ENCODE measurements at regions not wholly inside any gene's neighbourhood (a gene's known extent, or its start where the extent isn't known, plus 50 kb on each side); places are given as distances from the start of the nearest gene placed in this dataset.

DNA sequence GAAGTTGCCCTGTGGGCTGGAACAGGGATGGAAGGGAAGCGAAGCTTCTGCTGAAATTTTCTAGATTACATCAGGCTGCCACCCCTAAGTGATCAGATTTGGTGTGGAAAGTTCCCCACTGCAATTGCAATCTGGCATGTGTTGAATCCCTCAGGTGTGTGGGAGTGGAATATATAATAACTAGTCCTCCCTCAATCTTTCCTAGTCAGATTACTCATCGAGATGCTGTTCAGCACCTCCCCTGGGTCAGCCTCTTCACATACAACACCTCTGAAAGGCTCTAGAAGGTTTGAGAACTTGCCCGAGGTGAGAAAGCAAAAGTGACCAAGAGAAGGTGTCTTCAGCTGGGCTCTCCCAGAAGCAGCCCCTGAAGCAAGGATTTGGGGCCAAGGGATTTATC, 336.8 kb downstream of the BCOR start:
- Histone ChIP-seq H3K9me3 (ENCODE audit: control insufficient read depth, insufficient read depth, low read length) (no peaks in the 10 kb centered on the region), H3K27ac (ENCODE audit: low read depth, low read length) (no peak overlapping the region), H3K4me1 (ENCODE audit: control insufficient read depth, low read length) (no peaks in the 10 kb centered on the region), H3F3A (ENCODE audit: control insufficient read depth, insufficient read depth) (no peaks in the 10 kb centered on the region), H3K79me2 (ENCODE audit: control insufficient read depth, low read length) (no peaks in the 10 kb centered on the region), H3K4me3 (ENCODE audit: low read length) (no peak overlapping the region), H3K4me2 (ENCODE audit: low read length) (no peak overlapping the region), H4K20me1 (ENCODE audit: control insufficient read depth, insufficient read depth, low read depth, low read length) (no peaks in the 10 kb centered on the region), H3K27me3 (ENCODE audit: control insufficient read depth, low read length) (no peaks in the 10 kb centered on the region), H3K9me2 (replicated peaks; ENCODE audit: control insufficient read depth, low read length) (no peaks in the 10 kb centered on the region), H3K36me3 (ENCODE audit: control insufficient read depth, low read length) (no peaks in the 10 kb centered on the region)
- no peak for TF ChIP-seq EZH2phosphoT487 (IDR thresholded peaks at IDR 0.05; ENCODE audit: borderline replicate concordance, low read length)
- TF ChIP-seq, protein P1, sequence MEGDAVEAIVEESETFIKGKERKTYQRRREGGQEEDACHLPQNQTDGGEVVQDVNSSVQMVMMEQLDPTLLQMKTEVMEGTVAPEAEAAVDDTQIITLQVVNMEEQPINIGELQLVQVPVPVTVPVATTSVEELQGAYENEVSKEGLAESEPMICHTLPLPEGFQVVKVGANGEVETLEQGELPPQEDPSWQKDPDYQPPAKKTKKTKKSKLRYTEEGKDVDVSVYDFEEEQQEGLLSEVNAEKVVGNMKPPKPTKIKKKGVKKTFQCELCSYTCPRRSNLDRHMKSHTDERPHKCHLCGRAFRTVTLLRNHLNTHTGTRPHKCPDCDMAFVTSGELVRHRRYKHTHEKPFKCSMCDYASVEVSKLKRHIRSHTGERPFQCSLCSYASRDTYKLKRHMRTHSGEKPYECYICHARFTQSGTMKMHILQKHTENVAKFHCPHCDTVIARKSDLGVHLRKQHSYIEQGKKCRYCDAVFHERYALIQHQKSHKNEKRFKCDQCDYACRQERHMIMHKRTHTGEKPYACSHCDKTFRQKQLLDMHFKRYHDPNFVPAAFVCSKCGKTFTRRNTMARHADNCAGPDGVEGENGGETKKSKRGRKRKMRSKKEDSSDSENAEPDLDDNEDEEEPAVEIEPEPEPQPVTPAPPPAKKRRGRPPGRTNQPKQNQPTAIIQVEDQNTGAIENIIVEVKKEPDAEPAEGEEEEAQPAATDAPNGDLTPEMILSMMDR (IDR thresholded peaks at IDR 0.05; ENCODE audit: low read depth, low read length, poor library complexity, severe bottlenecking) = no peak

DNA sequence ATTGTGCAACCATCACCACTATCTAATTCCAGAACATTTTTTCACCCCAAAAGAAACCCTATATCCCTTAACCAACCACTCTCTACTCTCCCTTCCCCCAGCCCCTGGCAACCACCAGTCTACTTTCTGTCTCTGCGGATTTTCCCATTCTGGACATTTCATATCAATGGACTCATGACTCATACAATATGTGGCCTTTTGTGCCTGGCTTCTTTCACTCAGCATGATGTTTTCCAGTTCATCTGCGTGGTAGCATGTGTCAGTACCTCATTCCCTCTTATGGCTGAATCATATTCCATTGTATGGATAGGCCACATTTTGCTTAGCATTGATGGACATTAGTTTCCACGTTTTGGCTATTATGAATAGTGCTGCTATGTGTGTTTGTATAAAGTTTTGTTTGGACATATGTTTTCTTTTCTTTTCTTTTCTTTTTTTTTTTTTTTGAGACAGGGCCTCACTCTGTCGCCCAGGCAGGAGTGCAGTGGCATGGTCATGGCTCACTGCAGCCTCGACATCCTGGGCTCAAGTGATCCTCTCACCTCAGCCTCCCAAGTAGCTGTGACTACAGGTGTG, 335.4 kb downstream of the BCOR start:
- Histone ChIP-seq H3K27ac (ENCODE audit: low read depth, low read length) (no peak overlapping the region), H3K4me1 (ENCODE audit: control insufficient read depth, low read length) (no peaks in the 10 kb centered on the region), H3K79me2 (ENCODE audit: control insufficient read depth, low read length) (no peaks in the 10 kb centered on the region), H4K20me1 (ENCODE audit: control insufficient read depth, insufficient read depth, low read depth, low read length) (no peaks in the 10 kb centered on the region), H3K9me3 (ENCODE audit: control insufficient read depth, insufficient read depth, low read length) (no peaks in the 10 kb centered on the region), H3K9me2 (replicated peaks; ENCODE audit: control insufficient read depth, low read length) (no peaks in the 10 kb centered on the region), H3K4me2 (ENCODE audit: low read length) (no peak overlapping the region), H3K27me3 (ENCODE audit: control insufficient read depth, low read length) (no peaks in the 10 kb centered on the region), H3K36me3 (ENCODE audit: control insufficient read depth, low read length) (no peaks in the 10 kb centered on the region), H3K4me3 (ENCODE audit: low read length) (no peak overlapping the region), H3F3A (ENCODE audit: control insufficient read depth, insufficient read depth) (no peaks in the 10 kb centered on the region)
- TF ChIP-seq EZH2phosphoT487 (IDR thresholded peaks at IDR 0.05; ENCODE audit: borderline replicate concordance, low read length) = no peak
- TF ChIP-seq, protein P1 (IDR thresholded peaks at IDR 0.05; ENCODE audit: low read depth, low read length, poor library complexity, severe bottlenecking) = no peak

DNA sequence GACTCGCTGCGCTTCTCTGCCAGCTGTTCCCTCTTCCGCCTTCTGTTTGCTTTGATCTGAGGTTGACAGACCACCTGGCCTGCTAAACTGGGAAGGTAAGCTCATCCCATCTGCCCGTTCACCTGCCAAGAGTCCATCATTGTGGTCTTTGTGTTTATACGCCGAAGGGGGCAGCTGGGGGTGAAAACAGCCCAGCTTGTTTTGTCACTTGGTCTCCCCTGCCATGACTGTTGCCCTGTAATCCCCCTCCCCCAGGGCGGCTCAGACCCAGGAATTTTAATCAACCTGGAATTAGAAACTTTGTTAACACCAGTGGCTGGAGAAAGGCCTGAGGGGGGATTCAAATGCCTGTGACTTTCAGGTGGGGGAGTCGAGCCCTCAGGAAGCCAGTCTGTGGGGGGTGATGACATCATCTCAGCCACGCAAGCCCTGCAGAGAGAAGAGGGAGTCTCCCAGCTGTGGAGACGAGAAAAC, 333.3 kb downstream of the BCOR start:
- Histone ChIP-seq H3K4me2 (ENCODE audit: low read length) (no peak overlapping the region), H3K79me2 (ENCODE audit: control insufficient read depth, low read length) (no peaks in the 10 kb centered on the region), H3K27me3 (ENCODE audit: control insufficient read depth, low read length) (no peaks in the 10 kb centered on the region), H3K9me2 (replicated peaks; ENCODE audit: control insufficient read depth, low read length) (no peaks in the 10 kb centered on the region), H3F3A (ENCODE audit: control insufficient read depth, insufficient read depth) (no peaks in the 10 kb centered on the region), H3K9me3 (ENCODE audit: control insufficient read depth, insufficient read depth, low read length) (no peaks in the 10 kb centered on the region), H3K36me3 (ENCODE audit: control insufficient read depth, low read length) (no peaks in the 10 kb centered on the region), H3K4me3 (ENCODE audit: low read length) (no peak overlapping the region), H4K20me1 (ENCODE audit: control insufficient read depth, insufficient read depth, low read depth, low read length) (no peaks in the 10 kb centered on the region), H3K27ac (ENCODE audit: low read depth, low read length) (no peak overlapping the region), H3K4me1 (ENCODE audit: control insufficient read depth, low read length) (no peaks in the 10 kb centered on the region)
- TF ChIP-seq, protein P1 (IDR thresholded peaks at IDR 0.05; ENCODE audit: low read depth, low read length, poor library complexity, severe bottlenecking) = no peak
- TF ChIP-seq EZH2phosphoT487 (IDR thresholded peaks at IDR 0.05; ENCODE audit: borderline replicate concordance, low read length) = no peak

Data from DOHH2 (cell line).